GM18868 (cell line): ENCODE measurements at regions not wholly inside any gene's neighbourhood (a gene's known extent, or its start where the extent isn't known, plus 50 kb on each side); places are given as distances from the start of the nearest gene placed in this dataset.

ENCODE experiments used
- ATAC-seq: cut with Tn5 transposase; IDR thresholded peaks from one replicate; pipeline ENCODE4 v1.9.1; 2021; ENCODE audit warnings: mild to moderate bottlenecking, moderate library complexity; ENCODE audit not compliant: unreplicated experiment

DNA sequence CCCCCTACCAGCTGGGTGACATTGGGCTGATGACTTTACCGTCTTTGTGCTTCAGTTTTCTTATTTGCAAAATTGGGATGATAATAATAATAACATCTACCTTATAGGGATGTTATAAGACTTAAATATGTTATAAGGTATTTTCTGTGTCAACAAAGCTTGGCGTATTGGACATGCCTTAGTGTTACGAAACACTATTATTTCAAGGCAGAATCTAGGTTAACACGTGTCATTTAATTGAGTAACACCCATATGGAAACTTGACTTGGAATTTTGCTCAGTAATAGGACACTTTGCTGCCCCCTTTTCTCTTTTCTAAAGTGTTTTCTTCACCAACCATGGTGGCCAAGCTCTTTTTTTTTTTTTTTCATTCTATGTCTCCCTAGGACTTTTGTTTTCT is 294.2 kb upstream of the SALL1 start:
- ATAC-seq, result no peak

DNA sequence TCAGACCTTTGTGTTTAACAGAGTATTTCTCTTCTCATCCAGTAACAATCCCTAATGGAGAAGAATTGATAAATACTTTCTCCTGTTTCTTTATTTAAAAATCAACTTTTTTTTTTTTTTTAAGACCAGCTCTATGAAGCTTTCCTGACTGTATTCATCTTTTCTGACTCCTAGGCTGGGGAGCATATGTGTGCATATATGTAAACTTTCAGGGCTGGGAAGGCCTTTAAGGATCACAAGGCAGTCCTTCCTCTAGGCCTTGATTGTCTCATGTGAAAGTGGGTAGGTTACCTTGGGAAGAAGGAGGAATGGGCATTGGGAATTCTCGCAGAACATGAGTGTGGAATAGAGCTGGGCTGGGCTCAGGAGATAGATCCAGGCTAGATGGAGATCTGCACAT is 292.9 kb upstream of the SALL1 start:
- no peak for ATAC-seq

DNA sequence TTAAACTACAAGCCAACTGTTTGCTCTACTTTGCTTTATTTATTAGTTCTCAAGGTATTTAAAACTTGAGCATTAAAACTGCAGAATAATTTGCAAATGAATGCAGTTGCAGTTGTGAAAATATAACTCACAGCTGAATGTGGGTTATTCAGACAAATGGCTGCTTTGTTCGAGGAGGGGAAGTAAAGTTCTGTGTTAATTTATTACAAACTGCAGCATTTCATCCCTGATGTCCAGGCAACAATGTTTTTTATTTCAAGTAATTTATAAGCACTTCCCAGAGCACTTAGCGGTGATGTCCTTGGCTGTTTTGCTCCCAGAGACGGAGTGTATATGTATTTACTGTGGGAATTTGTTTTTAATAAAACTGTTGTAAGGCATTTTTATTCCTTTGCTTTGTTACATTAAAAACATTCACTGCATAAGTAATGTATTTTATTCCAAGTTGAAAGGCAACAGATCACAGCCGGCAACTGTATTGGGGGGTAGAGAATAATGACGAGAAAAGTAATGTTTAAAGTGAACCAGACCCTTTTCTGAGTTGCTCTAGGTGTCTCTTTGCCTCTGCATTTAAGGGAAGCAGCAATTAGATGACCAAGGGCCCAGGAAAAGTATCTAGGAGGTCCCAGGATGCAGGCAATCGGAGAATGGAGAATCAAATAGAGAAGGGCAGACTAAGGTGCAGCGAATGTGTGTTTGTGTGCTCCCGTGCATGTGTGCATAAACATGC is 291.2 kb upstream of the SALL1 start:
- ATAC-seq, result no peak

DNA sequence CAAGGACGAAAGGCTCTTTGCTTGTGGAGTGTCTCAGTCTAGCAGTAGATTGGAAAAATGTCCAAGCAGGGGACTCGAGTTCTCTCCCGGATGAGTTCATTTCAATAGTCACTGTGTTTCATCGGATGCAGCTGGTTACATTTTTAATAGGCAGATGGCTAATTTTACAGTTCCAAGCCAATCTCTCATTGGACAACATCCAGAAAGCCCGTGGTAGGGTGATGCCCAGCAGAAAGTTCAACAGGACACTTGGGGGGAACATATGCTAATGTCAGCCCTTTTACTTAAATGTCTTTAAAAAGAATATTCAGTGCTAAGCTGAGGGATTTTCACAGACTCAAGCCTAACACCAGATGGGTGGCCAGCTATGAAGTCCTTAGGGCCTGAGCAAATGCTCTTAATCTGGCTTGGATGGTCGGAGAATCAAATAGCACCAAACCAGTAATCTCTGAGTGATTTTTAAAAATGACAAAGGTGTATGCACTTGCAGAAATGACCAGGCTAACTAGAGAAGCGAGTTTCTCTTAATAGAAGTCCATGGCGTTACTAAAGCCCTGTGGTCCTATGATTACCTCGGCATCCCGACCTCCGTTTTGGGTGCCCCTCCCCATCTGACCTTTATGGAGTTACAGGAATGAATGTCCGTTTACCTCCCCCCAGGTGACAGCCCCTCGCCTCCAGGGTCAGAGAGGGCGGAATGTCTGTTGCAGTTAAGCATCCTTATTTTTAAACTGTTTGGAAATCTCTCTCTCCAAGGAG is 289.2 kb upstream of the SALL1 start:
- no peak for ATAC-seq

DNA sequence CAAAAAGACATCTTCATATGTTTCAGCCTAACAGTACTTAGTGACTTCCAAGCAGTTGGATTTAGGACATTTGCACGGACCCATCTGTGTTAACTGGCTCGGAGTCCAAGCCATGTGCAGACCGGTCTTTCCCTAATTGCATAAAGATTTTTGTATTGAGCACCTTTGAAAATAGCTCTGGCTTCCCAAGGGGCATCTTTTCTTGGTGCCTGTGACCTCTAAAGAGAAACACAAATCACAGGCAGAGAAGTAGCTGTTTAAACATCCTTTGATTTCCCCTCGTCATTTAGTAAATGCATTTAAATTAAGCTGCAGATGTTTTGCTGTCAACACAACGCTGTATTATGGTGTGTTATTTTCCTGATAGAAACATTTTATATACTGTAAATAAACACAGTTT is 288.2 kb upstream of the SALL1 start:
- no peak for ATAC-seq

DNA sequence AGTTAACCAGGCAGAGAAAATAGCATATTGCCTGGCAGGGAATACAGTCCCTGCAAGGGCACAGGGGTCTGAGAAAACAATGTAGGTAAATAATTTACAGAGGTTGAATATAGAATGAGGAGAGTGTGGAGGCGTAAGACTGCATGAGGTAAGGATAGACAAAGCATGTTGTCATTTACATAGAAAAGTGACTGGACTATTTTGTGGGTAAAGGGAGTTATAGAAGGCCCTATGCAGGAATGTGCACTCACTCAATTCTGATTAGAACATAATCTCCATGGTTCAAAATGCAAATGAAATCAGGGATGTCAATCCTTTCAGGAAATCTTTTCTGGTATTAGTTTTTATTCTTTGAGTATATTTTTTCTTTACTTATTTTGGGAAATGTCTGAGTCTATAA is 285.7 kb upstream of the SALL1 start:
- ATAC-seq, result no peak

DNA sequence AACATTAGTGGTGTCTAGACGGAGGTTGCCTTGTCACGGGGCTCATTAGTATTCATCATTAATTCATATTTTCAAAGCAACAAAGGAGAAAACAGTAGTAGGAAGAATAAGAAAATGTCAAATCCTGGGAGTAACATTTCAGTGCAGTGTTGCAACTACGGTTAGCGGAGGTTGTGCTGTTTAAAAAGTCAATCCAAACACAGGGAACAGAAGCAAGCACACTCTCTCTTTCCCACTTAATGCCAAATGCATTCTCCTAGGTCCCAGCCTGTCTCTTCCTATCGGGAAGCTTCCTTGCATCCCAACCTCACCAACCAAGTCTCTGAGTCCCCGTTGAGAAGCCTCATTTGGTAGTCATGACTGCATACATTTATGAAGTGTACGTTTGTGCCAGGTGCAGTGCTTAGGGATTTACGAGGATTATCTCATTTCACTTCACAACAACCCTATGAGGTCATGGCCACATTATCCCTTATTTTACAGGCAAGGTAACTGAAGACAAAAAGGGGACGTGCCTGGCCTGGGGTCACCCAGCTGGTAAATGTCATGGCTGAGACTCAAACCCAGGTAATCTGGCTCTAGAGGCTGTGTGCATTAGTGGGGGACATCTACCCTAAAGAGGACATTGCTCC is 283.6 kb upstream of the SALL1 start:
- no peak for ATAC-seq

DNA sequence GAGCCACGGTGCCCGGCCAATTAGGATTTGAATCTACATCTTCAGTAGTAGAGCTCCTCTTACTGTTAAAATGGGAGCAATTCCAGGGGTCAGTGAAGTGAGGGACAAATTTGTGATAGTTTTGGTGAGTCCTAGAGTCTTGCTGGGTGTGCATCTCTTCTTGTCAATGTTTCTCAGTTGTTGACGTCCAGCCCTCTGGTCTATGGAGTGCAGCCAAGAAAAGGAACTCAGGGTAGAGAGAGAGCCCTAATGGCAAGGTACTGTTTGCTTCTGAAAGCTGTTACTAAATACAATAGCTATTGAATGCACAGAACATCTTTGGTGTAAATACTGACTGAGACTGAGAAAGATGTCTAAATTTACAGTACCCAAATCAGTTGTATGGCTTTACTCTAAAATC is 282.5 kb upstream of the SALL1 start:
- no peak for ATAC-seq

DNA sequence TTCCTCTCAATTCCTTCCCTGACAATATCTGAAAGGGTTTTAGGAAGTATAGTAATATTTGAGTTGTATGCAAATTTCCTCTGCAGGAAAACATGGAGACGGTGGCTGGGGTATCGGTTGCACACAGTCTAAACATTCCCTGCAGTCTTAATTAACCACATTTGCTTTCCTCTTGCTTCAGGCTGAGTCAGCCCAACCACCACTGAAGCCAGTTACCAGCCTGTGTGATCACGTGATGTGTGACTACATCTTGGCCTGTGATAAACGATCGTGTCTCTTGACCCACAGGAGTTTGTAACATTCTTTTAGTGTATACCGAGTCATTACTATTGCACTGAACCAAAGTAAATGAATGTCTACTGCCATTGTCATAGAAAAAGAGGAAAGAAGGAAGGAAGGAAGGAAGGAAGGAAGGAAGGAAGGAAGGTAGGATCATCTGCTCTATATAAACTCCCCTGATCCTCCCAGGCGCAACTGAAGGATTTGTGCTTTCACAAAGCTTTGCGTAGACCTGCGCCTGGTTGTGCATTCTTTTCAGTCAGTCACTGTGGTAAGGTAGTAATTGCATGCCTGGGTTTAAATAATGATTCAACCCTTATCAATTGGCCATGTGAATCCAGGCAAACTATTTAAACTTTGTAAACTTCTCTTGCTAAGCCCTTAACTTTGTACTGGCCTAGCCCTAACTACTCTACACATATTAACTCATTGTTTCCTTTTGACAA is 280.6 kb upstream of the SALL1 start:
- ATAC-seq, result no peak

DNA sequence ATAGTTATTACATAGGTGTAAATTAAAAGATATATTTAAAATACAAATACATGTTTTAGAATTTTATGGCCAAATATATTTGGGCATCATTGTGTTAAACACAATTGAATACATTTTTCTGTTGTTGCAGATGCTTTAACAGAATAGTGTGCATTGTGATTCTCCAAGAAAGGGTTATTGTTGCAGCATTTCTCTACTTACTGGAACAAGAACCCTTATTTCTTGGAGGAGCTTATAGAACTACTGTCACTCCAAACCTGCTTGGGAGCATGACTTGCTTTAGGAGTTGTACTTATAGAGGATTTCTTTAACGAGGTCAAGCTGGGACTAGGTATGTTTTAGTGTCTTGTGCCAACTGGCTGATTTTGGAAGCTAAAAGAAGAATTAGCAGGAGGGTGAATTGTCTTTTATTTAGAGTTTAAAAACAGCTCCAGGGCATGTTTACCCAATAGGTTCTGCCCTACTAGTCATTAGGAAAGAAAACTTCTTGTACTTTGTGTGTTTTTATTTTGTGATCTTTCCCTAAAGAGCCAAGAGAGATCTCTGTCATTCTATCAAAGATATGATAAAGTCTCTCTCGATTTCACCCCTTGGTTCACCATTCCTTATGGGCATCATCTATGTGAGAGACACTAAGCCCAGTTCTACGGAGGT is 279.8 kb upstream of the SALL1 start:
- ATAC-seq, result no peak

DNA sequence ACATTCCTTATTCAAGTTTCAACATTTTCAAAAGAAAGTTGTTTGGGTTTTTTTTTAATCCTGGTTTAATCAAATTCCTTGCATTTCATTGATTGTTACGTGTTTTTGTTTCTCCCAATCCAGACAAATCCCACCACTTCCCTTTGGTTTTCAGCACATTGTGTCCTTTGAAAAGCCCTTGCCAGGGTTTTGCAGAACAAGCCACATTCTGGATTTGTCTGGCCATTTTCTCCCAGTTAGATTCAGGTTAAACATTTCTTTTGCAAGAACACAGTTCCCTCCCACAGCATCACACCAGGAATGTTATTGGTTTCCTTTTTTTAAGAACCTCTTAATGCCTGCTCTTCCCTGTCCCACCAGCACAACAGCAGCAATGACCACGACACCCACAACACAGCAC is 278.0 kb upstream of the SALL1 start:
- no peak for ATAC-seq

DNA sequence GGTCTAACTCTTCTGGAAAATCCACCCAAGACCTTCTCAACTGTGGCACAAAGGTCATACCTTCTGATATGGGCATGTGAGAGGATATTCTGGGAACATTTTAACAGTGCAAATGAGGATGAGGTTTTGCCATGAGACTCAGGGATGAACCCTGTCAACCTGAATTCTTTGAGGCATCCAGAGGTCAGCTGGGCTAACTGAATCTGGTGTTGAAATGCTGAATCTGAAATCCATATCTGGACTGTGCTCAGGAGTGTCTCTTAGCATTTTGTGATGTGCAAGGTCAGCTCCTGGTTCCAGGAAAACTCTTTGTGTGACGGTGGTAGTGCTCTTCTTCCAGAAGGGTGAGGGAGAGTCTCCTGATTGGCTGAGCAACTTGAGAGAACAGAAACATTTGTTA is 276.0 kb upstream of the SALL1 start:
- ATAC-seq, result no peak

DNA sequence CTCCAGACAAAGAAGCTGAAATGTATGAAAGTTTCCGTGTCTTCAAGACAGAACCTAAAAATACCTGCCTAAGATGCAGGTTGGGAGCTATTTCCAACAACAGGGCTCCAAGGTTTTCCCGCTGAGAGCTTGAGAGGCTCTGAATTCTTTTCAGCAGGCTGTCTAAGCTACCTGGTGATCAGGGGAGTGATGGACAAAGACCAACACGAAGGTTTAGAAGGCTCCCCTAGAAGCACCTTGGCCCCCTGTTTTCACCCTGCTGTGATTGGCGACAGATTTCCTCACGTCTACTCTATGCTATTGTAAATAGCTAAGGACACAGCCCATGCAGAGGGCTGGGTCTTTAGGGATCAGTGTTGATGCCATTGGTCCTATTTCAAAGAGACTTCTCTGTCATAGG is 275.2 kb upstream of the SALL1 start:
- ATAC-seq, result no peak

DNA sequence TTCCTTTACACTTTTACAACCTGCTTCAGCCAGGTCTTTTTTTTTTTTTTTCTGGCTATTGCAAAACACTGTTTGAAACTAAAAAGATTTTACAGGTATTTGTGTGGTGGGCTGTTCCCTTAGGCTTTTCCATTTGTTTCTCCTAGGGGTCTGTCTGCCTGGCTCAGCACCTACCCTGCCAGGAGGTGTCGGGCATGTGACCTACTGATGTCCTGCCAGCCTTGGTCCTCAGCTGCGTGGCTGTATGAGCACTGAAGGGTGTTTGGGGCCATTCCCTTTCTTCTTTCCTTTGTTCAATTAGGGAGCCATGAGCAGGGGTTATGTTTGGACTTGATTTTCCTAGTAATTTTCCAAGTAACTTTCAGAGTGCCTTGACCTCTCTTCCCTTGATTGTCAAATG is 269.2 kb upstream of the SALL1 start:
- ATAC-seq, result no peak

DNA sequence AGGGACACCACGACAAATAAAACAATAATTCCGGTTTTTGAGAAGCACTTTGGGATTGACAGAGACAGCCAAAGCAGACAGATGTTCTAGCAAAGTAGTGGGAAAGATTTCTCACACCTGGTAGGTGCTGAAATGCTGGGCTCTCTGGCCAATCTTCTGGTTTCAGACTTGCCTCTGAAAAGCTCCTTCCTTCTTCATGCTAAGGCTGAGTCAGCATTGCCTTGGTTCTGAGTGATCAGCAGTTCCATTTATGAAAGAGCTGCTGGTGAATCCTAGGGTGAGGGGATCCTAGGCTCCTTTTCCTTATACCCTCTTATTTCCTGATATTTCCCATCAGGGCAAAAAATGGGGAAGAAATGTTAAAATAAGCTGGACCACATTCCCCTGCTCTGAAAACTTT is 268.7 kb upstream of the SALL1 start:
- ATAC-seq, result no peak

DNA sequence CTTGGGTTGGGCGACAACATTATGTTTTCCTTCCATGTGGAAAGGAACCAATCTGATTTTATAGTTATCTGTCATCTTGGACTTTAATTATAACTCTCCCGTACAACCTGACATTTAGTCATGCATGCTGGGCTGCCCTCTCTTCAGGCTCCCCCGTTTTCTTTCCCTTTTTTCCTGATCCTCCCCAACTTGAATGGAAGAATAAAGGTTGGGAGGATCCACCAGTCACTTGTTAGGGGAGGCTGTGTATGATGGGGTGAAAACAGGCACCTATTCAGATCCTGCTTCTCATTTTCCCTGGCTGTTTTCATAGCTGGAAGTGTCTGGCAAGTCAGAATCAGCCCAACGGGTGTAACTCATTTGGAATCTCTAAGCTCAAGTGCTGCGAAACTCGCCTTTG is 267.2 kb upstream of the SALL1 start:
- no peak for ATAC-seq

DNA sequence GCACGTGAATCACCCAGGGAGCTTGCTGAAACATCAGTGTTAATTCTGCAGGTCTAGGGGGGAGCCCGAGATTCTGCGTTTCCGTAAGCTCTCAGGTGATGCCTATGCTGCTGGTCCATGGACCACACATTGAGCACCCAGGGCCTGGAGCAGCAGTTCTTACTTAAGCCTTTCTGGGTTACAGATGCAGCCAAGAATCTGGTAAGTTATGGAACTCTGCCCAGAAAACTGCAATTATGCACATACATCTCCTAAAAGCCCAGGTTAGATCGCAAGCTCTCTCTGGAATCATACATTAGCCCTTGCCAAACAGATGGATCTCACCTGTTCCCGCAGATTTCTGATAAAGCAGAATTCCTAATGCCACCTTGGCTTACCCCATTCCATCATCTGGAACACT is 265.9 kb upstream of the SALL1 start:
- ATAC-seq, result no peak

DNA sequence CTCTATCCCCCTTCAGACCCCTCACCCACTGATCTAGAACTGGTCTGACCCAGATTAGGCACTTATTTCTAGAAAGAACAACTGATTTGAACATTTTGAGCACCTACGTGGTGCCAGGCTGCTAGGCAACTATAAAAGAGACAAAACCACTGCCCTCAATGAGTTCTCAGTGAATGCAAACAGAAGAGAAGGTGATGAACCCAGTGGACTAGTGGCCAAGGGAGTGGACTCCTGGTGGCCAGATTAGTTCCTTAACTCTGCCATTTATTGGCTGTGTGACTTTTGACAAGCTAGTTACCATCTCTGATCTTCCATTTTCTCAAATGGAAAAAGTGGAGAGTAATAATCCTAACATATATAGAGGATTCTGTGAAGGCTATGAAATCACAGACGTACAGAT is 259.1 kb upstream of the SALL1 start:
- no peak for ATAC-seq

DNA sequence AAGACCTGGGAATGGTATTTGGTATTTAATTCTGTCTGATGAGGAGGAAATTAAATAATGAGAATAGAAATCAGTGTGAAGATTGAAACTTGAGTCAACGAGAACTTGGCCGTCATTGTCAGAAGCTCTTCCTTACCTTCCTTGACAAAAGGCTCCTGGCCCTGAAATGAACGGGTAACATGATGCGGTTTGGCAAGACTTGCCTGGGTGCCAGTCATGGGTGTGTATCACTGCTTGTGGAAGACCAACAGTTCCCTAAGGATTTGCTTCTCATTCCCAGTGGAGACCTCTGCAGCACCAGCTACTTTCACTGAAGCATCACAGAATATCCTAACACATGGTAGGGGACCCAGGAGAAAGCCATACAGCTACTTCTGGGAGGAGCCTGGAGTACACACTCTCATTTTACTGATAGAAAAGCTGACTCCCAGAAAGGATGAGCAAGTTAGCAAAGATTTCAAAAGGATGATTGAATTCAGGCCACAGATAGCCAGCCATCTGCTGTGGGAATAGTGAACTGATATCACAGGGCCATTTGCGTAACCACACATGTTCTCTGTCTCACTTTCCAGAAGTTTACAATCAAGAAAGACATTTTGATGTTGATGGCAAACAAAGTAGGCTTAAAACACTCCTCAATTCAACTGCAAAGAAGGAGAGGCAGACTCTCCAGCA is 258.1 kb upstream of the SALL1 start:
- ATAC-seq, result no peak

DNA sequence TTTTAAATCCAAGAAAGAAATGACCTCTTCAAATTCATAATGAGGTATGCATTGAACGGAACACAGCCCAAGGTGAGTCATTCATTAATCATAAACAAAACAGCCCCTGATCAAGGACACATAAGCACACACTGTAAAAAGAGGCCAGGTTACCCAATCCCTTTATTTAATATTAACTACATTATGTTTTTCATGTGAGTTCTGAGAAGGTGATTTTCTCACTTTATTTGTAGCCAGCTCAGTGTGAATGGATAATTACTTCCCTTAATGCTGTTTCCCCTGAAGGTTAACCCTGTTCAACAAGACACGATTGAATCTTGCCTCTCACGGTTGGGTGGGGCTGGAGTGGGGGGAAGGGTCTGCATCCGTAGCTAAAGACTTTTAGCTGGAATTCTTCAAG is 257.3 kb upstream of the SALL1 start:
- no peak for ATAC-seq

DNA sequence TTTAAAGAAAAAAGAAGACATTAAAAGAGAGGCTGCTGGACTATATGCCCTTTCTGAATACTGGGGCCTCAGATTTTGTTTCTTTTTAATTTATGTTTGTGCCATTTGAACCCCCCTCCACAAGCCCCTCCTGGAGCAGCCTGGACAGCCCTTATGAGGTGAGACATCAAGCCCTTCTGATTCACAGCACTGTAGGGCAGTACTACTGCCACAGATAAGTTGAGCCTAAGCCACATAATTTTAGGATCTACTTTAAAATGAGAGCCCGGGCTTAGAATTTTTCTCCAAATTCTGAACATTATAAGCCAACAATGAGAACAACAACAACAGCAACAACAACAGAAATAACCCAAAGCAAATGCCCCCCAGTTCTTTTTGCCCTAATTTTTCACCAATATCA is 256.9 kb upstream of the SALL1 start:
- no peak for ATAC-seq
